MCF 10A (cell line): ENCODE measurements at regions not wholly inside any gene's neighbourhood (a gene's known extent, or its start where the extent isn't known, plus 50 kb on each side); places are given as distances from the start of the nearest gene placed in this dataset.

Experiments used
- BruUV-seq: library from RNA; stranded (reverse); fragments of 400-500 nt; replicated peaks from 2 replicates; lab custom pipeline; 2021; lab: Mats Ljungman, UMichigan
- CTCF ChIA-PET: fragments of 300-600 bp; sonication (Branson Sonifier 250); formaldehyde crosslinking; extraction: SDS; loops from one replicate; lab custom pipeline; 2021; ENCODE audit warnings: antibody characterized with exemption, inconsistent platforms; lab: Yijun Ruan, JAX
- POLR2A ChIA-PET: fragments of 300-600, 350-650 bp; sonication (Branson Sonifier 250); formaldehyde crosslinking; extraction: SDS; loops from one replicate; lab custom pipeline; 2020; ENCODE audit warnings: antibody characterized with exemption, inconsistent platforms; lab: Yijun Ruan, JAX
- DNase-seq: peaks from one replicate; pipeline ENCODE4 v3.0.0-alpha.2; 2018; ENCODE audit not compliant: unreplicated experiment
- H3K27ac Mint-ChIP-seq: one replicate; pipeline ENCODE4 v1.8.0; 2022; ENCODE audit warnings: mild to moderate bottlenecking, low read depth, mixed read lengths; ENCODE audit not compliant: unreplicated experiment
- H3K27me3 Mint-ChIP-seq: one replicate; pipeline ENCODE4 v1.8.0; 2022; ENCODE audit warnings: mixed read lengths; ENCODE audit not compliant: insufficient read depth, unreplicated experiment
- H3K36me3 Mint-ChIP-seq: one replicate; pipeline ENCODE4 v1.8.0; 2022; ENCODE audit warnings: mild to moderate bottlenecking, moderate library complexity, mixed read lengths; ENCODE audit not compliant: insufficient read depth, unreplicated experiment
- H3K4me1 Mint-ChIP-seq: one replicate; pipeline ENCODE4 v1.8.0; 2022; ENCODE audit warnings: mixed read lengths; ENCODE audit not compliant: insufficient read depth, unreplicated experiment
- H3K4me3 Mint-ChIP-seq: one replicate; pipeline ENCODE4 v1.8.0; 2022; ENCODE audit warnings: mild to moderate bottlenecking, moderate library complexity, mixed read lengths; ENCODE audit not compliant: unreplicated experiment
- H3K9me3 Mint-ChIP-seq: one replicate; pipeline ENCODE4 v1.8.0; 2022; ENCODE audit warnings: mixed read lengths; ENCODE audit not compliant: unreplicated experiment
- intact Hi-C: fragments of 100-400 bp; cut with micrococcal nuclease; formaldehyde crosslinking; loops from 2 replicates; pipeline ENCODE4 v1.14.1; 2022
- TF ChIP-seq, protein P1 (sequence below): fragments of 200-600 bp; IDR thresholded peaks from one replicate; pipeline ENCODE4 v1.8.0; 2022; ENCODE audit warnings: antibody characterized with exemption, mild to moderate bottlenecking; ENCODE audit not compliant: unreplicated experiment

DNA sequence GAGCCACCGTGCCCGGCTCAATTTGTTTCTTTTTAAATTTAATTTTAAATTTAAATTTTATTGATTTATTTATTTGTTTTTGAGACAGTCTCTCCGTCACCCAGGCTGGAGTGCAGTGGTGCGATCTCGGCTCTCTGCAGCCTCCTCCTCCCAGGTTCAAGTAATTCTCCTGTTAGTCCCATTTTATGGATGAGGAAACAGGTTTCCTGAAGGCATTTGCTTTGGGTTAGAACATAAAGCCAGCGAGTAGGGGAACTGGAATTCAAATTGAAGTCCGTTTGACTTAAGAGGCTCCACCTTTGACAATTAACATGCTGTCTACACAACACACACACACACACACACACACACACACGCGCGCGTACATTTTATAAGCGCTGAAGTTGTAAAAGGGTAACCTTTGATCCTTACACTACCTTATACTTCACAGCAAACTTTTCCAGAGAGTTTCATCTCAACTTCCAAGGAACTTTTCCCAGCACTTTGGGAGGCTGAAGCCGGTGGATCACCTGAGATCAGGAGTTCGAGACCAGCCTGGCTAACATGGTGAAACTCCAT lies 232.0 kb downstream of the BCAS1 start:
- no TSS peak for BruUV-seq
- Mint-ChIP-seq H3K4me1 (peaks cover 15% of the 10 kb centered on the region), H3K36me3 (peaks cover 7% of the 10 kb centered on the region), H3K4me3 (no peak overlapping the region), H3K27me3 (no peaks in the 10 kb centered on the region), H3K27ac (no peak overlapping the region), H3K9me3 (no peaks in the 10 kb centered on the region)
- CTCF ChIA-PET = no interaction called here
- TF ChIP-seq, protein P1, sequence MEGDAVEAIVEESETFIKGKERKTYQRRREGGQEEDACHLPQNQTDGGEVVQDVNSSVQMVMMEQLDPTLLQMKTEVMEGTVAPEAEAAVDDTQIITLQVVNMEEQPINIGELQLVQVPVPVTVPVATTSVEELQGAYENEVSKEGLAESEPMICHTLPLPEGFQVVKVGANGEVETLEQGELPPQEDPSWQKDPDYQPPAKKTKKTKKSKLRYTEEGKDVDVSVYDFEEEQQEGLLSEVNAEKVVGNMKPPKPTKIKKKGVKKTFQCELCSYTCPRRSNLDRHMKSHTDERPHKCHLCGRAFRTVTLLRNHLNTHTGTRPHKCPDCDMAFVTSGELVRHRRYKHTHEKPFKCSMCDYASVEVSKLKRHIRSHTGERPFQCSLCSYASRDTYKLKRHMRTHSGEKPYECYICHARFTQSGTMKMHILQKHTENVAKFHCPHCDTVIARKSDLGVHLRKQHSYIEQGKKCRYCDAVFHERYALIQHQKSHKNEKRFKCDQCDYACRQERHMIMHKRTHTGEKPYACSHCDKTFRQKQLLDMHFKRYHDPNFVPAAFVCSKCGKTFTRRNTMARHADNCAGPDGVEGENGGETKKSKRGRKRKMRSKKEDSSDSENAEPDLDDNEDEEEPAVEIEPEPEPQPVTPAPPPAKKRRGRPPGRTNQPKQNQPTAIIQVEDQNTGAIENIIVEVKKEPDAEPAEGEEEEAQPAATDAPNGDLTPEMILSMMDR = no peak
- POLR2A ChIA-PET = no interaction called here
- DNase-seq = no peak
- intact Hi-C loops = no loop called here

DNA sequence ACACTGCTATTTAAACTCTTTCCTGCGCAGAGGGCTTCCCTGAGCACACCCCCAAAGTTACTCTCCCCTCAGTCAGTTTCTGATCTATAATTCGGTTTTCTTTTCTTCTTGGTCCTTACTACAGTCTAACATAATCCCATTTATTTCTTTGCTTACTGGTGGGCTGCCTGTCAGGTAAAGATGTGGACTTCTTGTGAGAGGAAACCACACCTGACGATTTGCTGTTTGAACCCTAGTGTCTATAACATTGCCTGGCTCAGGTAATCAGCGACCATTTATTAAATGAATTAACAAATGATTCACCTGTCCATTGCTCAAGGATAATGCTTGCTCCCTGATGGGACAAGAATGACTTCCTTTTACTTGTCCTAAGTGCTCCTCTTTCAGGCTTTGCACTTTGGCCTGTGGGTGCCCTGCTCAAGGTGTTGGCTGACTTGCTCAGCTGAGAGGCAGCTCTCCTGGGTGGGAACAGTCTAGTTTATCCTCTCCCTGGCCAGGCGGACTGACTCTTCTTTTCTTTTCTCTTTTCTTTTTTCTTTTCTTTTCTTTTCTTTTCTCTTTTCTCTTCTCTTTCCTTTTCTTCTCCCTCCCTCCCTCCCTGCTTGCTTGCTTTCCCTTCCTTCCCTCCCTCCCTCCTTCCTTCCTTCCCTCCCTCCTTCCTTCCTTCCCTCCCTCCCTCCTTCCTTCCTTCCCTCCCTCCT lies 233.1 kb downstream of the BCAS1 start:
- CTCF ChIA-PET = interaction anchor here (0.6 to 0.7 kb wide), 2 partner anchors 266 to 1708 kb away, joined by 3 to 4 read pairs; no protein-coding TSS in a partner anchor
- Mint-ChIP-seq H3K4me3 (no peak overlapping the region), H3K27me3 (no peaks in the 10 kb centered on the region), H3K27ac (no peak overlapping the region), H3K9me3 (no peaks in the 10 kb centered on the region), H3K36me3 (peaks cover 7% of the 10 kb centered on the region), H3K4me1 (peaks cover 11% of the 10 kb centered on the region)
- no peak for DNase-seq
- TF ChIP-seq, protein P1 = no peak
- intact Hi-C loops = no loop called here
- no TSS peak for BruUV-seq
- POLR2A ChIA-PET = interaction anchor here (0.8 kb wide), 1 partner anchor 8 kb away, joined by 3 read pairs; no protein-coding TSS in a partner anchor

DNA sequence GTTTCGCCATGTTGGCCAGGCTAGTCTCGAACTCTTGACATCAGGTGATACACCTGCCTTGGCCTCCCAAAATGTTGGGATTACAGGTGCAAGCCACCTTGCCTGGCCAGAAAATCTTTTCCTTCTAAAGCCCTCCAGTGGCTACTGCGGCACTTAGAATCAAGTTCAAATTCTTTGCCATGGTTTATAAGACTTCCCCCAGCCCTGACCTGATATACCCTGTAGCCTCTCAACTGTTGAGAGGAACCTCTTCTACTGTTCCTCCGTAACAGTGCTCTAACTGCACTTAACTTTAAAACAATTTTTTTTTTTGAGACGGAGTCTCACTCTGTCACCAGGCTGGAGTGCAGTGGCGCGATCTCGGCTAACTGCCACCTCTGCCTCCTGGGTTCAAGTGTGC lies 235.6 kb downstream of the BCAS1 start:
- H3K27ac Mint-ChIP-seq = no peak overlapping the region
- CTCF ChIA-PET = interaction anchor here (0.6 to 1.1 kb wide), 3 partner anchors 36 to 82 kb away, joined by 3 to 5 read pairs (median 3); no protein-coding TSS in a partner anchor

DNA sequence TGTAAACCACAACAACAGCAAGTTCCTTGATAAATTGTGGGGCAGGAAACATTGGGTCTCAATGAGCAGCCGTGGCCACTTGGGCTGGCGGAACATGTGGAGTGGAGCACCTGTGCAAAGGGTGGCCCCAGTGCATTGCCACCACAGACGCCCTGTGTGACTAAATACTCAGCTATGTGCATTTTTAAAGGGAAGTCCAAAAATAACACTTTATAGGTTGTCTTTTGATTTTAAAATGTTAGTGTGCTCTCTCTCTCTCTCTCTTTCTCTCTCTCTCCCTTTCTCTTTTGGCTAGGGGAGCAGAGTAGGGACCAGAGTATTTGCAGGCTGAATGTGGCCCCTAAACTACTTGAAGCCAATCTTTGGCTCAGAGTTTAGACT lies 236.3 kb downstream of the BCAS1 start:
- DNase-seq = no peak
- BruUV-seq = no TSS peak
- TF ChIP-seq, protein P1 = no peak
- no peak overlapping the region for H3K4me3 Mint-ChIP-seq
- H3K36me3 Mint-ChIP-seq = peaks cover 7% of the 10 kb centered on the region
- H3K9me3 Mint-ChIP-seq = no peaks in the 10 kb centered on the region
- H3K27ac Mint-ChIP-seq = peak overlapping the region; percentile 31
- POLR2A ChIA-PET = interaction anchor here (1.0 to 2.5 kb wide), 4 partner anchors 13 to 82 kb away, joined by 3 to 12 read pairs (median 4); no protein-coding TSS in a partner anchor
- no peaks in the 10 kb centered on the region for H3K27me3 Mint-ChIP-seq
- CTCF ChIA-PET = no interaction called here
- peaks cover 16% of the 10 kb centered on the region for H3K4me1 Mint-ChIP-seq
- intact Hi-C loops = no loop called here

More for the DNA sequence above, 235.6 kb downstream of the BCAS1 start:
- peaks cover 7% of the 10 kb centered on the region for H3K36me3 Mint-ChIP-seq
- TF ChIP-seq, protein P1 = no peak
- POLR2A ChIA-PET = interaction anchor here (1.2 to 2.5 kb wide), 3 partner anchors 12 to 82 kb away, joined by 3 to 12 read pairs (median 5); no protein-coding TSS in a partner anchor
- peaks cover 13% of the 10 kb centered on the region for H3K4me1 Mint-ChIP-seq
- H3K4me3 Mint-ChIP-seq = no peak overlapping the region
- H3K9me3 Mint-ChIP-seq = no peaks in the 10 kb centered on the region
- H3K27me3 Mint-ChIP-seq = no peaks in the 10 kb centered on the region
- BruUV-seq = no TSS peak
- DNase-seq = no peak
- intact Hi-C loops = no loop called here
